ENCODE measurements at regions not wholly inside any gene's neighbourhood (a gene's known extent, or its start where the extent isn't known, plus 50 kb on each side); places are given as distances from the start of the nearest gene placed in this dataset.

DNA sequence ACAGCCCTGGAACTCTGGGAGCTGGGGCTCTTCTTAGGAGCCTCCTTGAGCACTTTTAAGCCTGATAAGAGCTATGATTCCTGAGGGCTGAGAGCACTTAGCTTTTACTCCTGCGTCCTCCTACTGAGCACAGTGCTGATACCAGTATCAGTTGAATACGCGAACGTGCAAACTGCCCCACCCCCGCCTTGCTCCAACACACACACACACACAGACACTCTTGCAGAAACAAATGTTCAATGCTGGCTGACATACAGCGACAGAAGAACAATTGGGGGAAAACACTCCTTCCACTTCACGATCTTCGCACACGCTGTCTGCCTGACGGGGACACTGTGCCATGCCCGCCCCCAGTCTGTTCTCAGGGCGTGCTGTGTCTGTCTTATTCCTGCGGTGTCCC, 57.2 kb upstream of the DLK1 start:
- TF ChIP-seq FOXP2 (optimal IDR thresholded peaks at IDR 0.05; ENCODE audit: borderline replicate concordance, extremely low read depth, extremely low read length, insufficient read depth) (no peak), POLR2AphosphoS5 (IDR thresholded peaks at IDR 0.05; ENCODE audit: low read depth, low read length) (no peak), SIN3A (IDR thresholded peaks at IDR 0.05; ENCODE audit: borderline replicate concordance, insufficient read depth, low read length) (no peak), TAF1 (IDR thresholded peaks at IDR 0.05; ENCODE audit: borderline replicate concordance, insufficient read depth, low read length) (no peak)
- TF ChIP-seq, protein P1, sequence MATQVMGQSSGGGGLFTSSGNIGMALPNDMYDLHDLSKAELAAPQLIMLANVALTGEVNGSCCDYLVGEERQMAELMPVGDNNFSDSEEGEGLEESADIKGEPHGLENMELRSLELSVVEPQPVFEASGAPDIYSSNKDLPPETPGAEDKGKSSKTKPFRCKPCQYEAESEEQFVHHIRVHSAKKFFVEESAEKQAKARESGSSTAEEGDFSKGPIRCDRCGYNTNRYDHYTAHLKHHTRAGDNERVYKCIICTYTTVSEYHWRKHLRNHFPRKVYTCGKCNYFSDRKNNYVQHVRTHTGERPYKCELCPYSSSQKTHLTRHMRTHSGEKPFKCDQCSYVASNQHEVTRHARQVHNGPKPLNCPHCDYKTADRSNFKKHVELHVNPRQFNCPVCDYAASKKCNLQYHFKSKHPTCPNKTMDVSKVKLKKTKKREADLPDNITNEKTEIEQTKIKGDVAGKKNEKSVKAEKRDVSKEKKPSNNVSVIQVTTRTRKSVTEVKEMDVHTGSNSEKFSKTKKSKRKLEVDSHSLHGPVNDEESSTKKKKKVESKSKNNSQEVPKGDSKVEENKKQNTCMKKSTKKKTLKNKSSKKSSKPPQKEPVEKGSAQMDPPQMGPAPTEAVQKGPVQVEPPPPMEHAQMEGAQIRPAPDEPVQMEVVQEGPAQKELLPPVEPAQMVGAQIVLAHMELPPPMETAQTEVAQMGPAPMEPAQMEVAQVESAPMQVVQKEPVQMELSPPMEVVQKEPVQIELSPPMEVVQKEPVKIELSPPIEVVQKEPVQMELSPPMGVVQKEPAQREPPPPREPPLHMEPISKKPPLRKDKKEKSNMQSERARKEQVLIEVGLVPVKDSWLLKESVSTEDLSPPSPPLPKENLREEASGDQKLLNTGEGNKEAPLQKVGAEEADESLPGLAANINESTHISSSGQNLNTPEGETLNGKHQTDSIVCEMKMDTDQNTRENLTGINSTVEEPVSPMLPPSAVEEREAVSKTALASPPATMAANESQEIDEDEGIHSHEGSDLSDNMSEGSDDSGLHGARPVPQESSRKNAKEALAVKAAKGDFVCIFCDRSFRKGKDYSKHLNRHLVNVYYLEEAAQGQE (IDR thresholded peaks at IDR 0.05; ENCODE audit: insufficient read depth in 1 of 2, low read depth in 2 of 2, low read length in 2 of 2): no peak

DNA sequence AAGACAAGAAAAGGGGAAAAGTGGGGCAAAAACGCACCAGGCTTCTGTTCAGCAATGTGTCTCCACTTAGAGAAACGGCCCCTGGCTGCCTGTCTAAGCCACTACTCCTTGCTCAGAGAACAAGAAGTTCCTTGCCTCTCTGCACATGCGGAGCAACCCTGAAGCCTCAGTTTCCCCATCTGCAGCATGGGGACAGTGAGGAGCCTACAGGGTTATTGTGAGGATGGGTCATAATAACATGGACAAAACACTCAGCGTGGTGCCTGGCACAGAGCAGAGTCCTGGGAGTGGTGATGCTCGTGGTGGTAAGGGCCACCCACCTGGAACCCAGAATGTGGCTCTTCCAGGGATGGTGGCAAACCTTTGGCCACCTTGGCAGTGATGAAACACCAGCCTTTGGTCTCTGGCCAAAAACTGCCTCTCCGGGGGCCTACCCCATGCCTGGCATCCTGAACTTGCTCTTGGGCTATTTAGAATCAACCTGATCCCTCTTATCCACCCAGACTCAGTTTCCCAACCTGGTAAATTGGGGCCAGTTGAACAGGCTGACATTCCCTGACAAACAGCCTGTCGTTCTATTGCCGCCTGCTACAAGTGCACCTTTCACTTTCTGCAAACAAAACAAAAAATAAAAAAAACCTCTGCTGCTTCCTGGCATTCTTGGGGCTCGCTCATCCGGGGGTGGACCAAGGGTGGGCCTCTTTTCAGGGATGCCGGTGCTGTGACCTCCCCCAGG, 56.5 kb upstream of the DLK1 start:
- no peak for TF ChIP-seq TAF1 (IDR thresholded peaks at IDR 0.05; ENCODE audit: borderline replicate concordance, insufficient read depth, low read length)
- no peak for TF ChIP-seq FOXP2 (optimal IDR thresholded peaks at IDR 0.05; ENCODE audit: borderline replicate concordance, extremely low read depth, extremely low read length, insufficient read depth)
- TF ChIP-seq, protein P1 (IDR thresholded peaks at IDR 0.05; ENCODE audit: insufficient read depth in 1 of 2, low read depth in 2 of 2, low read length in 2 of 2): no peak
- TF ChIP-seq SIN3A (IDR thresholded peaks at IDR 0.05; ENCODE audit: borderline replicate concordance, insufficient read depth, low read length): no peak
- no peak for TF ChIP-seq POLR2AphosphoS5 (IDR thresholded peaks at IDR 0.05; ENCODE audit: low read depth, low read length)

DNA sequence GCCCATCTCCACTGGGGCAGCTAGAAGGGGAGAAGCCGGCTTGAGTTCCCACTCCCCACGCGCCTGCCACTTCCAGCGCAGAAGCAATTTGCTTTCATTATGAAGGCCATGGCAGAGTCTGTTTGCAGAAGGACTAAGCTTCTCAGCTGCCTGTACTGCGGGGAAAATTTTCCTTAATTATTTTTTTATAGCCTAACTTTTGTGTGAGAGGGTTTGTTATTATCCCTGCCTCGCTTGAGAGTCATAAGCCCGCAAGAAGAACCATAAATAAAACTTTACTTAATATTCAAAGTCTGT, 56.0 kb upstream of the DLK1 start:
- TF ChIP-seq SIN3A (IDR thresholded peaks at IDR 0.05; ENCODE audit: borderline replicate concordance, insufficient read depth, low read length) (no peak), TAF1 (IDR thresholded peaks at IDR 0.05; ENCODE audit: borderline replicate concordance, insufficient read depth, low read length) (no peak), FOXP2 (optimal IDR thresholded peaks at IDR 0.05; ENCODE audit: borderline replicate concordance, extremely low read depth, extremely low read length, insufficient read depth) (no peak), POLR2AphosphoS5 (IDR thresholded peaks at IDR 0.05; ENCODE audit: low read depth, low read length) (no peak)
- TF ChIP-seq, protein P1 (IDR thresholded peaks at IDR 0.05; ENCODE audit: insufficient read depth in 1 of 2, low read depth in 2 of 2, low read length in 2 of 2): no peak

DNA sequence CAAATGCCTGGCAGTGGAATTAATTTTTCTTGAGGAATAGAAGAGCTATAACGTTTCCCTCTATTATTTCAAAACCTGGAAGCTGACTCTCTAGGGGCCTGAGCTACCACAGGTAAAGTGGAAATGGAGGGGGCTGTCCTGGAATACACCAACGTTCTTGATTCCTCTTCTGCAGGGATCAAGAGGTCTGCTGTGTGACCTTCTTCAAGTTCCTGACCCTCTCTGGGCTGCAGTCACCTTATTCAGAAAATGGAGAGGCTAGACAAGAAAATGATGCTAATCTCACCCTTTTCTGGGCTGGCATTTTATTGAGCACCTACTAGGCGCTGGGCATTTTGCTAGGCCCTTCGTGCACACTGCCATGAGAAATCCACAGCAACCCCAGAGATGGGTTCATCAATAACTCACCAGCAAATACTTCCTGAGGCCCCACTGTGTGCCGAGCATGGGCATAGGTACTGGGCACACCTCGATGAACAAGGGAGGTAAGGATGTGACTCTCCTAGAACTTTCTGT, 55.2 kb upstream of the DLK1 start:
- no peak for TF ChIP-seq TAF1 (IDR thresholded peaks at IDR 0.05; ENCODE audit: borderline replicate concordance, insufficient read depth, low read length)
- TF ChIP-seq, protein P1 (IDR thresholded peaks at IDR 0.05; ENCODE audit: insufficient read depth in 1 of 2, low read depth in 2 of 2, low read length in 2 of 2): no peak
- no peak for TF ChIP-seq POLR2AphosphoS5 (IDR thresholded peaks at IDR 0.05; ENCODE audit: low read depth, low read length)
- TF ChIP-seq FOXP2 (optimal IDR thresholded peaks at IDR 0.05; ENCODE audit: borderline replicate concordance, extremely low read depth, extremely low read length, insufficient read depth): no peak
- no peak for TF ChIP-seq SIN3A (IDR thresholded peaks at IDR 0.05; ENCODE audit: borderline replicate concordance, insufficient read depth, low read length)

Data from PFSK-1 (cell line).